Keratinocyte (primary cell): ENCODE measurements at regions not wholly inside any gene's neighbourhood (a gene's known extent, or its start where the extent isn't known, plus 50 kb on each side); places are given as distances from the start of the nearest gene placed in this dataset.

Experiments used
- DNase-seq: peaks from one replicate; pipeline ENCODE4 v3.0.0-alpha.2; 2011; ENCODE audit warnings: low read depth, missing footprints, low spot score
- FAIRE-seq: peaks from 2 replicates; lab custom pipeline; 2011; peaks lifted over from hg19 to GRCh38; lab: Jason Lieb, UNC
- H2AFZ ChIP-seq: 2 replicates; pipeline ENCODE4 v1.6.0; 2012; ENCODE audit warnings: low read length, control low read depth, inconsistent platforms; ENCODE audit not compliant: control insufficient read depth
- H3K27ac ChIP-seq: 2 replicates; pipeline ENCODE4 v1.5.1; 2011; ENCODE audit warnings: low read length; ENCODE audit not compliant: control insufficient read depth, insufficient read depth
- H3K27me3 ChIP-seq: 3 replicates; pipeline ENCODE4 v1.6.0; 2011; ENCODE audit warnings: low read length; ENCODE audit not compliant: control insufficient read depth, insufficient read depth; ENCODE audit errors: extremely low read depth
- H3K36me3 ChIP-seq, 2 experiments: 2 replicates in 1 of 2; 3 replicates in 1 of 2; pipeline ENCODE4 v1.5.1; 2011; ENCODE audit warnings: low read length in 2 of 2, mild to moderate bottlenecking in 1 of 2; ENCODE audit not compliant: control insufficient read depth in 2 of 2, insufficient read depth in 2 of 2; ENCODE audit errors: extremely low read depth in 1 of 2
- H3K4me1 ChIP-seq: 3 replicates; pipeline ENCODE4 v1.5.1; 2011; ENCODE audit warnings: low read length; ENCODE audit not compliant: control insufficient read depth, insufficient read depth; ENCODE audit errors: extremely low read depth
- H3K4me2 ChIP-seq: 3 replicates; pipeline ENCODE4 v1.6.0; 2011; ENCODE audit warnings: low read depth, low read length; ENCODE audit not compliant: control insufficient read depth, insufficient read depth; ENCODE audit errors: extremely low read depth
- H3K4me3 ChIP-seq, 3 experiments: fragments of 200-600 bp in 1 of 3; sonication (generic) in 1 of 3; 2 replicates in 2 of 3; 3 replicates in 1 of 3; pipeline ENCODE4 v1.5.1; 2011 to 2016; ENCODE audit warnings: low read length in 3 of 3, mild to moderate bottlenecking in 3 of 3, control low read depth in 2 of 3, inconsistent platforms in 1 of 3, low read depth in 1 of 3, mixed read lengths in 1 of 3, mixed run types in 1 of 3, moderate library complexity in 1 of 3; ENCODE audit not compliant: control insufficient read depth in 2 of 3, insufficient read depth in 2 of 3; ENCODE audit errors: extremely low read depth in 1 of 3
- H3K79me2 ChIP-seq: 2 replicates; pipeline ENCODE4 v1.6.0; 2012; ENCODE audit warnings: low read length; ENCODE audit not compliant: control insufficient read depth, insufficient read depth
- H3K9ac ChIP-seq: 3 replicates; pipeline ENCODE4 v1.6.0; 2011; ENCODE audit warnings: low read length; ENCODE audit not compliant: control insufficient read depth, insufficient read depth; ENCODE audit errors: extremely low read depth
- H3K9me1 ChIP-seq: 3 replicates; pipeline ENCODE4 v1.6.0; 2011; ENCODE audit warnings: low read length; ENCODE audit not compliant: control insufficient read depth, insufficient read depth; ENCODE audit errors: extremely low read depth
- H3K9me3 ChIP-seq: 2 replicates; pipeline ENCODE4 v1.5.1; 2012; ENCODE audit warnings: low read depth, low read length; ENCODE audit not compliant: control insufficient read depth
- H4K20me1 ChIP-seq: 3 replicates; pipeline ENCODE4 v1.6.0; 2011; ENCODE audit warnings: low read length; ENCODE audit not compliant: control insufficient read depth, insufficient read depth; ENCODE audit errors: extremely low read depth
- CTCF ChIP-seq, 3 experiments: IDR thresholded peaks in 1 of 3; conservative IDR thresholded peaks in 1 of 3; optimal IDR thresholded peaks in 1 of 3; 2 replicates in 2 of 3; 3 replicates in 1 of 3; pipeline versions ENCODE3 to v1.5.1; 2011; ENCODE audit warnings: low read length in 3 of 3, mild to moderate bottlenecking in 3 of 3, moderate library complexity in 2 of 3, control low read depth in 1 of 3, inconsistent platforms in 1 of 3; ENCODE audit not compliant: insufficient read depth in 2 of 3; ENCODE audit errors: extremely low read depth in 1 of 3
- EZH2 ChIP-seq: IDR thresholded peaks from one replicate; pipeline ENCODE4 v1.6.1; 2012; ENCODE audit warnings: inconsistent platforms, mild to moderate bottlenecking, low read length, moderate library complexity
- dilution Hi-C: fragments of 300-500 bp; cut with MboI; formaldehyde crosslinking; loops from one replicate; pipeline ENCODE4 v1.7.0; 2020; ENCODE audit warnings: low sequenced_read_pairs; ENCODE audit not compliant: extremely low pct_ligation_motif_present

DNA sequence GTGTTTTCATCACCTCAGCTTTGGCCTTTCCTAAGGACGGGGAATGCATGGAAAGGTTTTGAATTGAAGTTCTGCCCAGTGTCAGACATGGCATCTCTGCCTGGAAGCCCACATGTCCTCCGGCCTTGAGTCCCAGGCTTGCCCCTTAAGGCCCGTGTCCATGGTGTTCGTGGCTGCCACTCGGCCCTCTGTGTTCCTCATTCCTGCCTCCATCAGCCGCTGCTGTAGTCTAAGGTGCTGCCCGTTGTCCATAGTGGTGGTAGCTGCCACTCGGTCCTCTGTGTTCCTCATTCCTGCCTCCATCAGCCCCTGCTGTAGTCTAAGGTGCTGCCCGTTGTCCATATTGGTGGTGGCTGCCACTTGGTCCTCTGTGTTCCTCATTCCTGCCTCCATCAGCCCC is 180.7 kb upstream of the SHH start:
- H3K4me2 ChIP-seq = no peak overlapping the region
- H2AFZ ChIP-seq = no peak overlapping the region
- no peak for TF ChIP-seq CTCF (optimal IDR thresholded peaks at IDR 0.05 in 1 of 3, IDR thresholded peaks at IDR 0.05 in 1 of 3, conservative IDR thresholded peaks at IDR 0.05 in 1 of 3; ENCODE audit: extremely low read depth in 1 of 3, insufficient read depth in 2 of 3, low read length in 3 of 3)
- no peak for TF ChIP-seq EZH2
- H3K9ac ChIP-seq = no peak overlapping the region
- no peak overlapping the region for H3K27ac ChIP-seq
- DNase-seq (no peak), FAIRE-seq (no peak)
- peaks cover 3% of the 10 kb centered on the region for H3K4me1 ChIP-seq
- no peaks in the 10 kb centered on the region for H3K79me2 ChIP-seq
- dilution Hi-C loops = no loop called here
- no peaks in the 10 kb centered on the region for H3K9me1 ChIP-seq
- H3K27me3 ChIP-seq = peaks cover 3% of the 10 kb centered on the region
- no peaks in the 10 kb centered on the region for H3K9me3 ChIP-seq
- H3K4me3 ChIP-seq = no peak overlapping the region
- no peaks in the 10 kb centered on the region for H3K36me3 ChIP-seq
- H4K20me1 ChIP-seq = no peaks in the 10 kb centered on the region

DNA sequence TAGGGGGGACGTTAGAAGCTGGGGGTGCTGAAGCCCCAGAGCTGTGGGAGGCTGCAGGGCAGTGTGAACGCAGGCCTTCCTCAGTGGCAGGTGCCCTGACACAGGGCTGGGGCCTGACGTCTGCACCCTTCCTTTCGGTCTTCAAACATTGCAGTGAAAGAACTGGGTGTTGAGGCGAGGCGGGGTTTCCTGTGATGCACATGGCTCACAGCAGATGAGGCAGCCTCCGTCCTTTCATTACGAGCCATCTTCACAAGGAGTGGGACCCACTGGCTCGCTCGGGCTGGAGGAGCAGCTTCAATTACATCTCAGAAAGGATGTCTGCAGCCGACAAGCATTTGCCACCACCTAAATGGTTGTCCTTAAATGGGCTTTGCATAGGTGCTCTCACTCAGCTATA is 180.3 kb upstream of the SHH start:
- TF ChIP-seq EZH2 (no peak), CTCF (optimal IDR thresholded peaks at IDR 0.05 in 1 of 3, IDR thresholded peaks at IDR 0.05 in 1 of 3, conservative IDR thresholded peaks at IDR 0.05 in 1 of 3; ENCODE audit: extremely low read depth in 1 of 3, insufficient read depth in 2 of 3, low read length in 3 of 3) (no peak)
- H3K4me2 ChIP-seq = no peak overlapping the region
- no peaks in the 10 kb centered on the region for H3K27me3 ChIP-seq
- no peaks in the 10 kb centered on the region for H3K9me3 ChIP-seq
- H3K27ac ChIP-seq = no peak overlapping the region
- DNase-seq (no peak), FAIRE-seq (no peak)
- dilution Hi-C loops = no loop called here
- H2AFZ ChIP-seq = no peak overlapping the region
- no peaks in the 10 kb centered on the region for H3K4me1 ChIP-seq
- no peaks in the 10 kb centered on the region for H3K9me1 ChIP-seq
- no peaks in the 10 kb centered on the region for H4K20me1 ChIP-seq
- H3K36me3 ChIP-seq = no peaks in the 10 kb centered on the region
- no peaks in the 10 kb centered on the region for H3K79me2 ChIP-seq
- H3K9ac ChIP-seq = no peak overlapping the region
- H3K4me3 ChIP-seq = no peak overlapping the region
